ENCODE measurements at regions not wholly inside any gene's neighbourhood (a gene's known extent, or its start where the extent isn't known, plus 50 kb on each side); places are given as distances from the start of the nearest gene placed in this dataset.
A peak's percentile ranks its signal among the peaks of the same experiment; 100 is the strongest.
"Not testable (repeated sequence)": the region's sequence is repeated elsewhere in the genome, so short reads cannot be mapped to it uniquely, and the experiment has no call there.

DNA sequence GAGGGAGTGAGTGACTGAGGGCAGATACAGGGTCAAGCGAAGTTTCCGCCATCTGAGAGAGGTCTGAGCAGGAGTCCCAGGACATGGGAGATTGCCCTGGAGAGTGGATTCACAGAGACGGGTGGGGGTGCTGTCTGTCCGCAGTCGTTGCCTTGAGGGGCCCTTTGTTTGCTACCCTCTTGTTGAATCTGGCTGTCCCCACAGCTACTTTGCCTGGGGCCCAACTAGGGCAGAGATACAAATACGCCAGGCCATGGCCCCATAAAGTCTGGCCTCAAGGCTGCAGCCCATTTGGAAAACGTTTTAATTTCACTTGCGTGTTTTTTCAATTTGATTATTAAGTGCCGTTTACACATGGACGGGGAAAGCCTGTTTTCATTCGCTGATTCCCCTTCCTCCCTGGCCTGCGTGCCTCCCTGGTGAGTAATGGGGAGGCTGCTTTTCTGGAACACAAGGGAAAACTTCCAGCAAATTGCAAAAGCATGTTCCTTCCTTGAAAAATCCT is 134.4 kb downstream of the SMIM20 start:
- DNase-seq = no peak

GRCh38 chr4:26048950-26049349 is 134.9 kb downstream of the SMIM20 start:
- no peak for DNase-seq

- DNase-seq = no peak
Measured at GRCh38 chr4:26049447-26049846, 135.4 kb downstream of the SMIM20 start.

DNA sequence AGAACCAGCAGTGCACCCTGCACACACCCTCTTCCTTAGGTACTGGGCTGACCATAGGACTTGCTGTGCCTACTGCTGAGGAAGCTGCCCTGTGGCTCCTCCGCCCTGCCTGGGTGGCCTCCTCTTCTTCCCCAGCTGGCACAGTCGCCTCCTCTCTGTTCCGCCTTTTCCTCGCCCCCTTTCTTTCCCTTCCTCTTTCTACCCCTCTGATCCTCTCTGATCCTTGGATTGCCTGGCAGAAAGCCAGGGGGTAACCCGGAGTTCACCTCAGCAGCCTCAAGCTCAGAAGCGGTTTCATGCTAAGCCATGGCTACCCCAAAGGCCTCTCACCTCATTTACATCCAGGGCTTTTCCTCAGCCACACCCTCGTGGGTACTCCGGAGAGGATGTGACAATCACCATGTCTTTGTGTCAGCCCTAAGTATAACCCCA is 136.2 kb downstream of the SMIM20 start:
- no peak for DNase-seq

DNA sequence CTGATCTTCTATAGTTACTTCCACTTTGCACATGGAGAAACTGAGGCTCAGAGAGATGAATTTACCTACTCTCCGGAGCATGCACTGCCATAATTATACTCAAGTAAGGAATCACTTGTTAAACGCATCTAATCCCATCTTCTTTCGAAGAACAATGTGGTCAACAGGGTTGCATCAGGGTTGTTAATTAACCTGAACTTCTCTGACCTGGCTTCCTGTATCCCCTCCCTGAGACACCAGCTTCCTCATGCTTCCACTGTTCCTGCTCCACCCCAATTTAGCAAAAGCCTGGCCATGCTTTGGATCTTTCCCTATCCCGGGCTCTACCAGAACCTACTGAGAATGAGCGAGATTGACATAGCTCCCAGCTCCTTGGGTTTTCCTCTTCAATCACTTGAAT is 136.7 kb downstream of the SMIM20 start:
- DNase-seq = no peak

DNA sequence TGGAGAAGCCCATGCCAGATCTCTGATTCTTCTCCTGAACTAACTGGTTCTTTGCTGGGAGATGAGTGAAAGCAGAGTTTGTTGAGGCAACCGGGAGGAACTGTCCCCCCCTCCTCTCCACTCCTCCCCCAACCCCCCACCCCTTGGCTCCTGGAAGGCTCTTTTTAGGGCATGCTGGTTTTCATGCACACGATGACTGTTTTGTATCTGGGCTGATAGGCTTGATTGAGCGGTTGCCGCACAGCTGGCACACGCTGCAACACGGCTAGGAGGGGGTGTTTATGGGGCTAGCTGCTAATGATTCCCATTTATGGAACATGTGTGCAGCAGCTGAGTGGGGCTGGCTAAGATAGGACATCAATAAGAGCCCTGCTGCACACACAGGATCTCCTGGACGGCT is 137.2 kb downstream of the SMIM20 start:
- no peak for DNase-seq

DNA sequence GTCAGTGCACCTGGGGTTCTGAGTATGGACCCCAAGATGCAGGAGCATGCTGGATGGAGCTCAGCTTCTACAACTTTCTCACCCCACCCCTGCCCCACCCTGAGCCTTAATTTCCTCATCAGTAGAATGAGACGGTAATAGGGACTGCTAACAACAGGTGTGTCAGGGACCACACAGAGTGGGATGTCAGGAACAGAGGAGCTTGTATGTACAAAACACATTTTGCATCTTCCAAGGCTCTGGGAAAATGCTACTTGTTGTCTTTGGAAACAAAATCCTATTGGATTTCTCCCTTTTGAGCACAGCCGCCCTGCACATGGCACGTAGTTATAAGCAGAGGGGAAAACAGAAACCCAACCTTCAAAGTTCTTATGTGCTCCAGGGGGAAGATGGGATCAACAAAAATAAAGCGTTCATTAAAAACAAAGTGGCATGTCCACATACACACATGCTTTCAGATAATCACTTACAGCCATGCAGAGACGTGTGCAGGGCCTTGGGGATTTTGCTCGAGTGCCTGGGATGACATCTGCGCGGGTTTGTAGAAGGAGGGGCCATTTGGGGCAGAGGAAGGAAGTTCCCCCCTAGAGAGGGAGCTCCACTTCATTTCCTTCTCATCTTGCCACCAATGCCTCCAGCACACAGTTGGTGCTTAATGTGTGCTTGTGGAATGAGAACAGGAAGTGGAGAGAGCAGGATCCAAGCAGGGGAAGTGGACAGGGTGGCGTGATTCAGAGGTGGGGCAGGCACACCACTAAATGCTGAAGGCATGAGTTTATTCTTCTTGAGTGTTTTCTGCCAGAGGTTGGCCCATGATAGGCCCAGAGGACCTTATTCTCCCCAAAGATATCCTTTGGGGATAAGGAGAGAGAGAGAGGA is 138.9 kb downstream of the SMIM20 start:
- no peak for DNase-seq

GRCh38 chr4:26053761-26054160 is 139.7 kb downstream of the SMIM20 start:
- DNase-seq = no peak

GRCh38 chr4:26055855-26056254 is 141.8 kb downstream of the SMIM20 start:
- DNase-seq = no peak

DNA sequence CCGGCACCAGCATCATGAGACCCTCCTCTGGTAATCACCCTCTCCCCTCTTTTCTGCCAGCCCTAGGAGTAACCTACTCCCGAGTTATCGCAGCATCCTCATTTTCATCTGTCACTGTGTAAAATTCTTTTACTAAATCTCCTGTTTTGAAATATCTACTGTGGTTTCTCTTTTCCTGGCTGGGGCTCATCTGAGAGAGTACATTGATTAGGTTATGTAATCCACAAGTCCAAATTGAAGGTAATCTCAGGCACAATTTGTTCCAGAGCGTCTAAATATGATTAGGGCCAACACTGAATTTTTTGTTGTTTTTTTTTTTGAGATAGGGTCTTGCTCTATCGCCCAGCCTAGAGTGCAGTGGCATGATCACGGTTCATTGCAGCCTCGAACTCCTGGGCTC is 142.4 kb downstream of the SMIM20 start:
- DNase-seq = no peak

- not testable (repeated sequence) for DNase-seq
Measured at GRCh38 chr4:26057839-26058238, 143.8 kb downstream of the SMIM20 start.

DNA sequence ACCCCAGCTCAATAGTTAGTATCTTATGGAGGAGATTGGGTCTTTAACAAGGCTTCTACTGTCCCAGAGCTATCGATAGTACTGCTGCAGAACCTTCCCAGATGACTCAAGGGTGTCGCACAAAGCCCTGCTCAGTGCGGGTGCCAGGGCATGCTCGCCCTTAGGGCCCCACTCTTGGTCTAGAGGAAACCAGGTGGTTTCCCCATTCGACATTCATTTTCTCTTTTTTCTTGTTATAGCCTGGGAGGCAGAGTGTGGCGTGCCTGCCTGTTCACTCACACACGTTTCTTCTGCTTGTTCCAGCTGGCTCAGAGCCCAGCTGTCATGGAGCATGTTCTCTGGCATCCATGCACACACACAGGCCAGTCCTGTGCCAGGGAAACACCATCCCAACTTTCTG is 144.5 kb downstream of the SMIM20 start:
- peak; percentile 81 for DNase-seq

- DNase-seq = no peak
Measured at GRCh38 chr4:26059391-26060154, 145.6 kb downstream of the SMIM20 start.

- no peak for DNase-seq
Measured at GRCh38 chr4:26060286-26060685, 146.3 kb downstream of the SMIM20 start.

GRCh38 chr4:26061248-26061986 is 147.4 kb downstream of the SMIM20 start:
- DNase-seq = no peak

- DNase-seq = no peak
Measured at GRCh38 chr4:26062215-26062614, 148.2 kb downstream of the SMIM20 start.

DNA sequence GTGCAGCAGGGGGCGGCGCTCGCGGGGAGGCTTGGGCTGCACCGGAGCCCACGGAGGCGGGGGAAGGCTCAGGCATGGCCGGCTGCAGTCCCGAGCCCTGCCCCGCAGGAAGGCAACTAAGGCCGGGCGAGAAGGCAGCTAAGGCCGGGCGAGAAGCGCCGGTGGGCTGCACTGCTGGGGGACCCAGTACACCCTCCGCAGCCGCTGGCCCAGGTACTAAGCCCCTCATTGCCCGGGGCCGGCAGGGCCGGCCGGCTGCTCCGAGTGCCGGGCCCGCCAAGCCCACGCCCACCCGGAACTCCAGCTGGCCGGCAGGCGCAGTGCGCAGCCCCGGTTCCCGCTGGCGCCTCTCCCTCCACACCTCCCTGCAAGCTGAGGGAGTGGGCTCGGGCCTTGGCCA is 150.0 kb downstream of the SMIM20 start:
- not testable (repeated sequence) for DNase-seq

- no peak for DNase-seq
Measured at GRCh38 chr4:26065833-26066232, 151.8 kb downstream of the SMIM20 start.

DNA sequence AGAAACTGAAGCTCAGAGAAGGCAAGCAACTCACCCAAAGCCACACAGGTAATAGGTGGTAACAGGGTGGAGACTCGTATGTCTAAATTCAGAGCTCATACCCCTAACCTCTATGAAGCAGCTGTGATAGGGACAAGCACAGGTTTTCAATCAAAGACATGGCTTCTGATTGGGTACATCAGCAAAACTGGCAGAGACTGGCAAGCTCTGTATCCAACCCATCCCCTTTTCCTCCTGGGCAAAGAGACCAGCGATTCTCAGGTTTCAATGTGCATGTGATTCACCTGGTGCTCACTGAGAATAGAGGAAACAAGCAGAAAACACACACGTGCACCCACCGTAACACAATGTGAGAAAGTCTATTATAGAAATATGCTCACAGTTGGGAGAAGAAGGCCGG is 153.0 kb downstream of the SMIM20 start:
- no peak for DNase-seq

GRCh38 chr4:26069218-26069617 is 155.2 kb downstream of the SMIM20 start:
- no peak for DNase-seq

DNA sequence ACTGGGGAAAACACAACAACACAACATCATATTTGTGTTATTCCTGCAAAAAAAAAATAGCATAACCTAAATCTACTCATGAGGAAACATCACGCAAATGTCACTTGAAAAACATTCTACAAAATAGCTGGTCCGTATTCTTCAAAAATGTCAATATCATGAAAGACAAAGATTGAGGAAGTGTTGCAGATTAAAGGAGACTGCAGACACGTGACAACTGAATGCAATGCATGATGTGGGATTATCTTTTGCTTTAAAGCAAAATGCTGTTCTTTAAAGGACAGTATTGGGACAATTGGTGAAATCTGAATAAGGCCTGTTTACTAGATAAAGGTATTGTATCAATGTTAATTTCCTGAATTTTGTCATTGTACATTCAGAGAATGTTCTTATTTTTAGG is 157.7 kb downstream of the SMIM20 start:
- DNase-seq = no peak

DNA sequence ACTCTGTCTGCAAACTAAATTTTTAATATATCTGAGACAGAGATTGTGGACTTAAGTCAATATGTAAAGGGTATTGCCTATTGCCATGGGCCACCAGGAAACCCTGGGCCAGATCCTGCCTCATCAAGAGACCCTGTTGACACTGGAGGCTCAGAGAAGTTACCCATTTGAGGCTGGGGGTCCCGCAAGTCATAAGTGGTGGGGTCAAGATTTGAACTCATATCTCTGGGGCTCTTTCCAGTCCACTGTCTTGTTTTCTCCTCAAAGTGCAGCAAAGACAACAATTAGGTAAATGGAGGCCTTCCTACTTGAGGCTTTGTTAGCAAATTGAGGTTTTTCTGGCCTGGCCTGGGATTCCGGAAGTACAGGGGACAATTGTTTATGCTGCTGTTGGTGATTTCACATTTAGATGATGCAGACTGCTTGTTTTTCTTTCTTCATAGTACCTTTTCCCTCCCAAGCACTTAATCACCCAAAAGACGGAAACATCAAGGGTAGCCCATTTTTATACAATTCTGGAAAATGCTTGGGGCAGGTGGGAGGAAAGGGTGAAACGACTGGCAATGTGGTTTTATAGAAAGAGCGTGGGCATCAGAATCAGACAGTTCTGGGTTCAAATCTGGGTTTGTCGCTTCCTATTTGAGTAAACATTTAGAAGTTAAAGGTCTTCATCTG is 160.0 kb downstream of the SMIM20 start:
- DNase-seq = no peak
